HepG2 (cell line): ENCODE measurements at regions not wholly inside any gene's neighbourhood (a gene's known extent, or its start where the extent isn't known, plus 50 kb on each side); places are given as distances from the start of the nearest gene placed in this dataset.
"Not testable (repeated sequence)": the region's sequence is repeated elsewhere in the genome, so short reads cannot be mapped to it uniquely, and the experiment has no call there.

Experiments used
- ATAC-seq: fragments of 200-7000 bp; cut with Tn5 transposase; 3 replicates; pipeline ENCODE4 v1.9.1; 2020; ENCODE audit warnings: mild to moderate bottlenecking, moderate library complexity
- BruUV-seq: library from RNA; stranded (reverse); fragments of 400-500 nt; replicated peaks from 2 replicates; lab custom pipeline; 2021; lab: Mats Ljungman, UMichigan
- CTCF ChIA-PET: fragments of 300-600 bp; formaldehyde crosslinking; extraction: SDS; loops from one replicate; lab custom pipeline; 2021; ENCODE audit warnings: low total read pairs, inconsistent platforms, low intra/inter-chr PET ratio; lab: Yijun Ruan, JAX
- POLR2A ChIA-PET: fragments of 350-600 bp; sonication (Branson Sonifier 250); formaldehyde crosslinking; loops from one replicate; lab custom pipeline; 2020; ENCODE audit warnings: antibody characterized with exemption, inconsistent platforms; lab: Yijun Ruan, JAX
- DNase-seq: peaks from one replicate; pipeline ENCODE4 v3.0.0-alpha.2; 2015; ENCODE audit warnings: low spot score
- FAIRE-seq: peaks from 3 replicates; lab custom pipeline; 2011; peaks lifted over from hg19 to GRCh38; lab: Jason Lieb, UNC
- H2AFZ ChIP-seq: one replicate; pipeline ENCODE4 v1.6.1; 2011; ENCODE audit warnings: low read length, inconsistent platforms
- H3K27ac ChIP-seq: fragments of 300-600 bp; 3 replicates; pipeline ENCODE4 v1.8.0; 2011; ENCODE audit warnings: mixed run types, mild to moderate bottlenecking, mixed read lengths, low read length, inconsistent platforms; ENCODE audit not compliant: insufficient read depth; ENCODE audit errors: extremely low read length
- H3K27me3 ChIP-seq, 2 experiments: fragments of 200-600 bp in 1 of 2; 2 replicates in 1 of 2; 3 replicates in 1 of 2; pipeline versions ENCODE4 v1.6.0 to v1.8.0; 2011; ENCODE audit warnings: low read length in 2 of 2, mild to moderate bottlenecking in 2 of 2, moderate library complexity in 2 of 2, inconsistent platforms in 1 of 2; ENCODE audit not compliant: insufficient read depth in 2 of 2, control insufficient read depth in 1 of 2
- H3K36me3 ChIP-seq, 2 experiments: fragments of 200-600 bp in 1 of 2; replicated peaks in 1 of 2; 2 replicates in 1 of 2; 3 replicates in 1 of 2; pipeline versions ENCODE4 v1.5.1 to v1.8.0; 2011; ENCODE audit warnings: low read length in 2 of 2, inconsistent platforms in 1 of 2; ENCODE audit not compliant: insufficient read depth in 2 of 2, control insufficient read depth in 1 of 2
- H3K4me1 ChIP-seq: 2 replicates; pipeline ENCODE4 v1.5.1; 2012; ENCODE audit warnings: low read length, inconsistent platforms; ENCODE audit not compliant: insufficient read depth
- H3K4me2 ChIP-seq: 2 replicates; pipeline ENCODE4 v1.6.0; 2011; ENCODE audit warnings: low read depth, low read length, inconsistent platforms
- H3K4me3 ChIP-seq, 3 experiments: fragments of 200-600 bp in 1 of 3; sonication (generic), shearing (Covaris generic) in 1 of 3; replicated peaks in 1 of 3; 2 replicates each; pipeline ENCODE4 v1.5.1; 2011 to 2016; ENCODE audit warnings: low read length in 3 of 3, inconsistent platforms in 2 of 3, low read depth in 2 of 3, mild to moderate bottlenecking in 2 of 3, control low read depth in 1 of 3, mixed read lengths in 1 of 3; ENCODE audit not compliant: insufficient read depth in 1 of 3
- H3K79me2 ChIP-seq: one replicate; pipeline ENCODE4 v1.6.1; 2011; ENCODE audit warnings: low read length, inconsistent platforms; ENCODE audit not compliant: insufficient read depth
- H3K9ac ChIP-seq: 2 replicates; pipeline ENCODE4 v1.6.0; 2011; ENCODE audit warnings: mild to moderate bottlenecking, low read depth, low read length, inconsistent platforms; ENCODE audit not compliant: insufficient read depth
- H3K9me3 ChIP-seq: 2 replicates; pipeline ENCODE4 v1.5.1; 2012; ENCODE audit warnings: mild to moderate bottlenecking, low read length
- H4K20me1 ChIP-seq: 2 replicates; pipeline ENCODE4 v1.6.0; 2011; ENCODE audit warnings: inconsistent platforms, mild to moderate bottlenecking, low read length, moderate library complexity; ENCODE audit not compliant: insufficient read depth
- ATF3 ChIP-seq: sonication (generic); formaldehyde crosslinking; IDR thresholded peaks from 2 replicates; pipeline ENCODE4 v1.4.0; 2020; ENCODE audit warnings: missing genetic modification reagents
- CENPT ChIP-seq: sonication (generic); formaldehyde crosslinking; IDR thresholded peaks from 2 replicates; pipeline ENCODE4 v1.8.0; 2022; ENCODE audit warnings: low read depth, mild to moderate bottlenecking, moderate library complexity, missing genetic modification reagents
- DMAP1 ChIP-seq: IDR thresholded peaks from 2 replicates; pipeline ENCODE4 v1.6.1; 2016
- GABPA ChIP-seq, 2 experiments: IDR thresholded peaks; 2 replicates each; pipeline ENCODE4 v1.6.1; 2011 to 2016; ENCODE audit warnings: low read depth in 2 of 2, low read length in 1 of 2, missing biosample characterization in 1 of 2, missing genetic modification characterization in 1 of 2
- HES4 ChIP-seq: sonication (generic); formaldehyde crosslinking; IDR thresholded peaks from 2 replicates; pipeline ENCODE4 v1.9.0; 2021; ENCODE audit warnings: mild to moderate bottlenecking, missing genetic modification reagents, borderline replicate concordance
- HMGXB3 ChIP-seq: sonication (generic); formaldehyde crosslinking; IDR thresholded peaks from 2 replicates; pipeline ENCODE4 v1.4.0; 2020; ENCODE audit warnings: missing genetic modification reagents, borderline replicate concordance
- MLLT10 ChIP-seq: sonication (generic); formaldehyde crosslinking; IDR thresholded peaks from 2 replicates; pipeline ENCODE4 v1.4.0; 2020; ENCODE audit warnings: missing genetic modification reagents
- ZNF230 ChIP-seq: sonication (generic); formaldehyde crosslinking; IDR thresholded peaks from 2 replicates; pipeline ENCODE4 v1.4.0; 2020; ENCODE audit warnings: mild to moderate bottlenecking, missing genetic modification reagents
- ZNF574 ChIP-seq: sonication (generic); formaldehyde crosslinking; IDR thresholded peaks from 2 replicates; pipeline ENCODE4 v1.4.0; 2020; ENCODE audit warnings: missing genetic modification reagents
- ZNF768 ChIP-seq: sonication (generic); formaldehyde crosslinking; IDR thresholded peaks from 2 replicates; pipeline ENCODE4 v1.4.0; 2020; ENCODE audit warnings: missing genetic modification reagents
- WGBS: methylation state at CpG from one replicate; pipeline ENCODE4 v1.1.6; 2017; ENCODE audit warnings: low lambda C conversion rate; 5-methylcytosine and 5-hydroxymethylcytosine counted together
- in situ Hi-C: cut with HindIII; loops from 2 replicates; pipeline ENCODE4 v1.10.0; 2017; ENCODE audit warnings: low pct_unique_long_range_greater_than_20kb; ENCODE audit not compliant: extremely low pct_ligation_motif_present
- intact Hi-C: fragments of 100-400 bp; cut with micrococcal nuclease; formaldehyde crosslinking; loops from one replicate; pipeline ENCODE4 v1.10.0; 2022; ENCODE audit not compliant: unreplicated experiment

- no peak for TF ChIP-seq ZNF574 (CRISPR knock-in tag)
- TF ChIP-seq DMAP1 (CRISPR knock-in tag): no peak
Observed at GRCh38 chr2:35960596-35960995, 395.0 kb upstream of the CRIM1 start (continued).

GRCh38 chr2:35957053-35957452 lies 398.5 kb upstream of the CRIM1 start:
- FAIRE-seq, H3K79me2 ChIP-seq, BruUV-seq, POLR2A ChIA-PET, H3K27ac ChIP-seq, CTCF ChIA-PET, H3K4me3 ChIP-seq, H3K27me3 ChIP-seq, intact Hi-C loops, in situ Hi-C loops, H4K20me1 ChIP-seq, ATAC-seq, H3K4me1 ChIP-seq, H3K9ac ChIP-seq, H3K9me3 ChIP-seq, H3K36me3 ChIP-seq, H3K4me2 ChIP-seq, DNase-seq, H2AFZ ChIP-seq: not testable (repeated sequence)
- 87% methylated on average over 10 of the region's 10 CpGs for WGBS

GRCh38 chr2:35946478-35946877 lies 409.1 kb upstream of the CRIM1 start:
- no peak overlapping the region for H3K4me2 ChIP-seq
- ChIA-PET POLR2A (no interaction called here), CTCF (no interaction called here)
- WGBS: 0% methylated on average over 2 of the region's 2 CpGs
- H3K9me3 ChIP-seq: no peaks in the 10 kb centered on the region
- BruUV-seq: no TSS peak
- FAIRE-seq: no peak
- H3K27ac ChIP-seq: no peak overlapping the region
- no peak for DNase-seq
- in situ Hi-C loops: no loop called here
- no peaks in the 10 kb centered on the region for H3K4me1 ChIP-seq
- ATAC-seq: peak; percentile 32; the same call in 1 of the 3 replicates
- intact Hi-C loops: no loop called here
- no peaks in the 10 kb centered on the region for H3K79me2 ChIP-seq
- H3K36me3 ChIP-seq: no peaks in the 10 kb centered on the region
- no peaks in the 10 kb centered on the region for H3K27me3 ChIP-seq
- H3K4me3 ChIP-seq: no peak overlapping the region
- no peak overlapping the region for H3K9ac ChIP-seq
- H2AFZ ChIP-seq: no peak overlapping the region
- no peaks in the 10 kb centered on the region for H4K20me1 ChIP-seq
- TF ChIP-seq HES4 (CRISPR knock-in tag) (no peak), ATF3 (no peak), CENPT (CRISPR knock-in tag) (no peak), ZNF230 (CRISPR knock-in tag) (no peak), ZNF768 (no peak), GABPA (IDR thresholded peaks at IDR 0.05; ENCODE audit: low read depth, low read length) (no peak), GABPA (CRISPR knock-in tag; IDR thresholded peaks at IDR 0.05; ENCODE audit: low read depth) (no peak), MLLT10 (CRISPR knock-in tag) (no peak), HMGXB3 (CRISPR knock-in tag) (no peak)
